ENCODE measurements at regions not wholly inside any gene's neighbourhood (a gene's known extent, or its start where the extent isn't known, plus 50 kb on each side); places are given as distances from the start of the nearest gene placed in this dataset.

DNA sequence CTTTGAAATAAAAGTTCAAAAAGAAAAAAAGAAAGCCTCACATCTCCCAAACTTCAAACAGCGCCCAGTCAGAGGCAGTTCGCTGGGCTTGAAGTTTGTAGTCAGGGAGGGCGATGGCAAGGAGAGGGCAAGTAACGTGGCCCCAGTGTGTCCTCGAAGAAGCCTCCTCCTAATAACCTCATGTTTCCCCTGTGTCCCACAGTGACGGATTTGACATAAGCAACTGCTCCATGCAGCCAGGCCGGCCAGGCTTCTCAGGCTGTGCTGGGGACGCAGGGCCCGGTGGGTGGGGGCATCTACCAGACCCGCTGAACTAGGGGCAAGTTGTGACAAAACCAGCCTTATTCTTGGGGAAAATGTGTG is 172.2 kb downstream of the ERCC6L2 start:
- no peaks in the 10 kb centered on the region for H3K4me1 ChIP-seq (ENCODE audit: low read depth, poor library complexity, severe bottlenecking)
- H3K4me2 ChIP-seq: no peak overlapping the region
- H3K79me2 ChIP-seq (ENCODE audit: insufficient read depth, low read depth): no peaks in the 10 kb centered on the region
- no peaks in the 10 kb centered on the region for H4K20me1 ChIP-seq (ENCODE audit: insufficient read depth)
- H2AFZ ChIP-seq (ENCODE audit: low read depth): no peak overlapping the region
- H3K36me3 ChIP-seq (ENCODE audit: insufficient read depth): no peaks in the 10 kb centered on the region
- no peaks in the 10 kb centered on the region for H3K27me3 ChIP-seq (ENCODE audit: insufficient read depth, low read depth)
- H3K4me3 ChIP-seq (IDR thresholded peaks at IDR 0.05; ENCODE audit: insufficient read depth, low read depth, low read length): no peak overlapping the region
- no peak overlapping the region for H3K27ac ChIP-seq
- H3K9ac ChIP-seq: no peak overlapping the region
- TF ChIP-seq, protein P1, sequence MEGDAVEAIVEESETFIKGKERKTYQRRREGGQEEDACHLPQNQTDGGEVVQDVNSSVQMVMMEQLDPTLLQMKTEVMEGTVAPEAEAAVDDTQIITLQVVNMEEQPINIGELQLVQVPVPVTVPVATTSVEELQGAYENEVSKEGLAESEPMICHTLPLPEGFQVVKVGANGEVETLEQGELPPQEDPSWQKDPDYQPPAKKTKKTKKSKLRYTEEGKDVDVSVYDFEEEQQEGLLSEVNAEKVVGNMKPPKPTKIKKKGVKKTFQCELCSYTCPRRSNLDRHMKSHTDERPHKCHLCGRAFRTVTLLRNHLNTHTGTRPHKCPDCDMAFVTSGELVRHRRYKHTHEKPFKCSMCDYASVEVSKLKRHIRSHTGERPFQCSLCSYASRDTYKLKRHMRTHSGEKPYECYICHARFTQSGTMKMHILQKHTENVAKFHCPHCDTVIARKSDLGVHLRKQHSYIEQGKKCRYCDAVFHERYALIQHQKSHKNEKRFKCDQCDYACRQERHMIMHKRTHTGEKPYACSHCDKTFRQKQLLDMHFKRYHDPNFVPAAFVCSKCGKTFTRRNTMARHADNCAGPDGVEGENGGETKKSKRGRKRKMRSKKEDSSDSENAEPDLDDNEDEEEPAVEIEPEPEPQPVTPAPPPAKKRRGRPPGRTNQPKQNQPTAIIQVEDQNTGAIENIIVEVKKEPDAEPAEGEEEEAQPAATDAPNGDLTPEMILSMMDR (conservative IDR thresholded peaks at IDR 0.05; ENCODE audit: low read depth, low read length): no peak

GRCh38 chr9:96047116-96047639 is 171.7 kb downstream of the ERCC6L2 start:
- TF ChIP-seq, protein P1 (conservative IDR thresholded peaks at IDR 0.05; ENCODE audit: low read depth, low read length): no peak
- Histone ChIP-seq H3K4me2 (no peak overlapping the region), H3K36me3 (ENCODE audit: insufficient read depth) (no peaks in the 10 kb centered on the region), H3K27ac (no peak overlapping the region), H2AFZ (ENCODE audit: low read depth) (no peak overlapping the region), H4K20me1 (ENCODE audit: insufficient read depth) (no peaks in the 10 kb centered on the region), H3K4me3 (IDR thresholded peaks at IDR 0.05; ENCODE audit: insufficient read depth, low read depth, low read length) (no peak overlapping the region), H3K27me3 (ENCODE audit: insufficient read depth, low read depth) (no peaks in the 10 kb centered on the region), H3K9ac (no peak overlapping the region), H3K4me1 (ENCODE audit: low read depth, poor library complexity, severe bottlenecking) (no peaks in the 10 kb centered on the region), H3K79me2 (ENCODE audit: insufficient read depth, low read depth) (no peaks in the 10 kb centered on the region)

- H3K4me3 ChIP-seq (IDR thresholded peaks at IDR 0.05; ENCODE audit: insufficient read depth, low read depth, low read length): no peak overlapping the region
- no peak overlapping the region for H3K4me2 ChIP-seq
- no peaks in the 10 kb centered on the region for H3K79me2 ChIP-seq (ENCODE audit: insufficient read depth, low read depth)
- no peaks in the 10 kb centered on the region for H3K27me3 ChIP-seq (ENCODE audit: insufficient read depth, low read depth)
- no peak overlapping the region for H2AFZ ChIP-seq (ENCODE audit: low read depth)
- H3K36me3 ChIP-seq (ENCODE audit: insufficient read depth): no peaks in the 10 kb centered on the region
- no peaks in the 10 kb centered on the region for H4K20me1 ChIP-seq (ENCODE audit: insufficient read depth)
- TF ChIP-seq, protein P1 (conservative IDR thresholded peaks at IDR 0.05; ENCODE audit: low read depth, low read length): no peak
- H3K27ac ChIP-seq: no peak overlapping the region
- H3K4me1 ChIP-seq (ENCODE audit: low read depth, poor library complexity, severe bottlenecking): no peaks in the 10 kb centered on the region
- H3K9ac ChIP-seq: no peak overlapping the region
These were observed 170.3 kb downstream of the ERCC6L2 start for GRCh38 chr9:96045811-96046210.

DNA sequence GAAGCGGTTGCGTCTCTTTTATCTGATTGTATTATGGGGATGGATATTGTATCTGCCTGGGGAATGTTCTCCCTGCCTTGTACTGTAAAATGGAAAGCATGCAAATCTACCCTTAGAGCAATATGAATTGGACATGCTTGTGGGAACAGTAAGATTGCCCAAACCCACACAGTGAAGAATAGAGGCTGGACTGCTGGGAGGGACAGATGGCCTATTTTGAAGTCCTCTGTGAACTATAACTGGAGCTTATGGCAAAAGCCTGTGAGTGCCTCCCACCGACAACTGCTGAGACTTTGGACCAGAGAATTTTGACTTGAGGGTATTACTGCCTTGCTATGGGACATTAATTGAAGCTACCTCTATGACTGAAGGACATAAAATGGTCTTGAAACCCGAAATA is 168.9 kb downstream of the ERCC6L2 start:
- TF ChIP-seq, protein P1 (conservative IDR thresholded peaks at IDR 0.05; ENCODE audit: low read depth, low read length): no peak
- H3K36me3 ChIP-seq (ENCODE audit: insufficient read depth): no peaks in the 10 kb centered on the region
- no peaks in the 10 kb centered on the region for H3K4me1 ChIP-seq (ENCODE audit: low read depth, poor library complexity, severe bottlenecking)
- H3K4me2 ChIP-seq: no peak overlapping the region
- no peaks in the 10 kb centered on the region for H3K27me3 ChIP-seq (ENCODE audit: insufficient read depth, low read depth)
- no peak overlapping the region for H2AFZ ChIP-seq (ENCODE audit: low read depth)
- H3K79me2 ChIP-seq (ENCODE audit: insufficient read depth, low read depth): no peaks in the 10 kb centered on the region
- H4K20me1 ChIP-seq (ENCODE audit: insufficient read depth): no peaks in the 10 kb centered on the region
- no peak overlapping the region for H3K27ac ChIP-seq
- no peak overlapping the region for H3K4me3 ChIP-seq (IDR thresholded peaks at IDR 0.05; ENCODE audit: insufficient read depth, low read depth, low read length)
- no peak overlapping the region for H3K9ac ChIP-seq

All from KMS-11 (cell line).